ENCODE measurements at regions not wholly inside any gene's neighbourhood (a gene's known extent, or its start where the extent isn't known, plus 50 kb on each side); places are given as distances from the start of the nearest gene placed in this dataset.

DNA sequence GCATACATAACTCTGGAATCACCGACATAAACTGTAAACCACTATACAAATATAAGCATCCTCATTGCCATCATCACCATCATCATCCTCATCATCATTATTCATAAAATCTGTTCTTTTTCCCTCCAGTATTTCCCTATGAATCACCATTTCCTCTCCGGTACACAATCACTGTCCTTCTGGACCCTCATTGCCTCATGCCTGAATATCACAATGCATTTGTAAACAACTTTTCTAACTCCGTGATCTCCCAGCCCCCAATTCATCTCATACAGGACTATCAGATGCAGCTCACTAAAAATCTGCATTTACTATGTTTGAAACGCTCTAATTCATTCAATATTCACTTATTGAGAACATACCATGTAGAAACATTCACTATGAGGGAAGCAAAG lies 339.7 kb downstream of the TBC1D32 start:
- dilution Hi-C loops (cut with HindIII; ENCODE audit: low sequenced_read_pairs, unreplicated experiment), result no loop called here
- no peak overlapping the region for H2BK15ac ChIP-seq (ENCODE audit: low read depth, low read length)
- H3K9ac ChIP-seq (ENCODE audit: low read depth, low read length), result no peak overlapping the region
- no peak overlapping the region for H3K4me2 ChIP-seq (ENCODE audit: low read depth, low read length)
- no peak overlapping the region for H2AK9ac ChIP-seq (replicated peaks; ENCODE audit: low read depth, low read length, poor library complexity)
- no peak overlapping the region for H3K27ac ChIP-seq (ENCODE audit: insufficient read depth, low read length)
- no peak for TF ChIP-seq CHD1 (IDR thresholded peaks at IDR 0.05; ENCODE audit: low read depth, low read length)
- TF ChIP-seq MAFK (IDR thresholded peaks at IDR 0.05; ENCODE audit: low read depth, low read length), result no peak
- TF ChIP-seq, protein P1, sequence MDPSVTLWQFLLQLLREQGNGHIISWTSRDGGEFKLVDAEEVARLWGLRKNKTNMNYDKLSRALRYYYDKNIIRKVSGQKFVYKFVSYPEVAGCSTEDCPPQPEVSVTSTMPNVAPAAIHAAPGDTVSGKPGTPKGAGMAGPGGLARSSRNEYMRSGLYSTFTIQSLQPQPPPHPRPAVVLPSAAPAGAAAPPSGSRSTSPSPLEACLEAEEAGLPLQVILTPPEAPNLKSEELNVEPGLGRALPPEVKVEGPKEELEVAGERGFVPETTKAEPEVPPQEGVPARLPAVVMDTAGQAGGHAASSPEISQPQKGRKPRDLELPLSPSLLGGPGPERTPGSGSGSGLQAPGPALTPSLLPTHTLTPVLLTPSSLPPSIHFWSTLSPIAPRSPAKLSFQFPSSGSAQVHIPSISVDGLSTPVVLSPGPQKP (IDR thresholded peaks at IDR 0.05; ENCODE audit: borderline replicate concordance, low read depth, low read length), result no peak
- TF ChIP-seq POLR2A (IDR thresholded peaks at IDR 0.05; ENCODE audit: low read depth, low read length), result no peak
- no peak for TF ChIP-seq RCOR1 (IDR thresholded peaks at IDR 0.05; ENCODE audit: insufficient replicate concordance, low read length)
- no peak for TF ChIP-seq MAZ (IDR thresholded peaks at IDR 0.05; ENCODE audit: borderline replicate concordance, low read depth, low read length)
- no peak for TF ChIP-seq MXI1 (IDR thresholded peaks at IDR 0.05; ENCODE audit: borderline replicate concordance, low read depth, low read length)
- no peak for TF ChIP-seq RFX5 (IDR thresholded peaks at IDR 0.05; ENCODE audit: low read depth, low read length)
- TF ChIP-seq RAD21 (IDR thresholded peaks at IDR 0.05; ENCODE audit: low read length), result no peak
- TF ChIP-seq, protein P2, sequence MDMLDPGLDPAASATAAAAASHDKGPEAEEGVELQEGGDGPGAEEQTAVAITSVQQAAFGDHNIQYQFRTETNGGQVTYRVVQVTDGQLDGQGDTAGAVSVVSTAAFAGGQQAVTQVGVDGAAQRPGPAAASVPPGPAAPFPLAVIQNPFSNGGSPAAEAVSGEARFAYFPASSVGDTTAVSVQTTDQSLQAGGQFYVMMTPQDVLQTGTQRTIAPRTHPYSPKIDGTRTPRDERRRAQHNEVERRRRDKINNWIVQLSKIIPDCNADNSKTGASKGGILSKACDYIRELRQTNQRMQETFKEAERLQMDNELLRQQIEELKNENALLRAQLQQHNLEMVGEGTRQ (IDR thresholded peaks at IDR 0.05; ENCODE audit: low read depth, low read length), result no peak
- no peak for TF ChIP-seq FOS (IDR thresholded peaks at IDR 0.05; ENCODE audit: low read depth, low read length)
- TF ChIP-seq, protein P3, sequence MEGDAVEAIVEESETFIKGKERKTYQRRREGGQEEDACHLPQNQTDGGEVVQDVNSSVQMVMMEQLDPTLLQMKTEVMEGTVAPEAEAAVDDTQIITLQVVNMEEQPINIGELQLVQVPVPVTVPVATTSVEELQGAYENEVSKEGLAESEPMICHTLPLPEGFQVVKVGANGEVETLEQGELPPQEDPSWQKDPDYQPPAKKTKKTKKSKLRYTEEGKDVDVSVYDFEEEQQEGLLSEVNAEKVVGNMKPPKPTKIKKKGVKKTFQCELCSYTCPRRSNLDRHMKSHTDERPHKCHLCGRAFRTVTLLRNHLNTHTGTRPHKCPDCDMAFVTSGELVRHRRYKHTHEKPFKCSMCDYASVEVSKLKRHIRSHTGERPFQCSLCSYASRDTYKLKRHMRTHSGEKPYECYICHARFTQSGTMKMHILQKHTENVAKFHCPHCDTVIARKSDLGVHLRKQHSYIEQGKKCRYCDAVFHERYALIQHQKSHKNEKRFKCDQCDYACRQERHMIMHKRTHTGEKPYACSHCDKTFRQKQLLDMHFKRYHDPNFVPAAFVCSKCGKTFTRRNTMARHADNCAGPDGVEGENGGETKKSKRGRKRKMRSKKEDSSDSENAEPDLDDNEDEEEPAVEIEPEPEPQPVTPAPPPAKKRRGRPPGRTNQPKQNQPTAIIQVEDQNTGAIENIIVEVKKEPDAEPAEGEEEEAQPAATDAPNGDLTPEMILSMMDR (conservative IDR thresholded peaks at IDR 0.05; ENCODE audit: low read depth, low read length), result no peak
- TF ChIP-seq SMC3 (IDR thresholded peaks at IDR 0.05; ENCODE audit: low read depth, low read length), result no peak
- TF ChIP-seq NFE2L2 (IDR thresholded peaks at IDR 0.05; ENCODE audit: low read depth, low read length), result no peak
- TF ChIP-seq BHLHE40 (IDR thresholded peaks at IDR 0.05; ENCODE audit: low read depth, low read length), result no peak
- no peak for TF ChIP-seq CEBPB (IDR thresholded peaks at IDR 0.05; ENCODE audit: low read depth, low read length)
- no peaks in the 10 kb centered on the region for H3K27me3 ChIP-seq (ENCODE audit: control insufficient read depth, insufficient read depth, low read length)
- WGBS, 2 experiments (ENCODE audit: extremely low coverage in 2 of 2, insufficient read length in 1 of 2), result 46% methylated on average over 3 of the region's 4 CpGs; no CpG with 5 or more reads in 1 of the 2 experiments
- H3K36me3 ChIP-seq (ENCODE audit: control insufficient read depth, insufficient read depth, low read length), result no peaks in the 10 kb centered on the region
- intact Hi-C loops (cut with micrococcal nuclease), result no loop called here
- ATAC-seq (ENCODE audit: low read depth), result no peak
- H2BK120ac ChIP-seq (ENCODE audit: low read depth, low read length), result no peak overlapping the region
- POLR2A ChIA-PET (ENCODE audit: unreplicated experiment), result no interaction called here
- no peak overlapping the region for H2AFZ ChIP-seq (replicated peaks; ENCODE audit: low read length, poor library complexity)
- H4K5ac ChIP-seq (ENCODE audit: low read depth, low read length), result no peak overlapping the region
- no peak overlapping the region for H3K4me3 ChIP-seq (ENCODE audit: insufficient read depth, low read depth, low read length)
- H3K9me3 ChIP-seq (ENCODE audit: control insufficient read depth, insufficient read depth, low read length), result no peaks in the 10 kb centered on the region
- no TSS peak for BruUV-seq (replicated peaks)
- DNase-seq, result no peak
- no peak overlapping the region for H2BK5ac ChIP-seq (ENCODE audit: low read depth, low read length, poor library complexity, severe bottlenecking)
- H3K23ac ChIP-seq (ENCODE audit: low read depth, low read length), result no peak overlapping the region
- no peak overlapping the region for H4K91ac ChIP-seq (ENCODE audit: insufficient read depth, low read depth, low read length)
- H3K56ac ChIP-seq (ENCODE audit: extremely low read depth, insufficient read depth, low read length), result no peak overlapping the region
- CTCF ChIA-PET, result no interaction called here
- H2AK5ac ChIP-seq (ENCODE audit: low read depth, low read length), result no peak overlapping the region
- H3K79me1 ChIP-seq (ENCODE audit: low read depth in 1 of 2, low read length in 2 of 2), result no peaks in the 10 kb centered on the region
- no peak overlapping the region for H3K18ac ChIP-seq (ENCODE audit: low read depth, low read length)
- in situ Hi-C loops (cut with MboI; ENCODE audit: low sequenced_read_pairs), result no loop called here
- H3K9me1 ChIP-seq (ENCODE audit: insufficient read depth, low read length), result no peaks in the 10 kb centered on the region
- H2BK20ac ChIP-seq (ENCODE audit: low read depth, low read length), result no peak overlapping the region
- H3K4me1 ChIP-seq (ENCODE audit: control insufficient read depth, insufficient read depth, low read length), result no peaks in the 10 kb centered on the region
- H4K8ac ChIP-seq (ENCODE audit: low read depth in 2 of 2, low read length in 2 of 2), result no peak overlapping the region
- no peaks in the 10 kb centered on the region for H4K20me1 ChIP-seq (ENCODE audit: insufficient read depth, low read length)
- no peak overlapping the region for H3K4ac ChIP-seq (ENCODE audit: low read depth, low read length)
- no peak overlapping the region for H3K14ac ChIP-seq (replicated peaks; ENCODE audit: low read depth, low read length)

Data from IMR-90 (cell line).